ENCODE measurements at regions not wholly inside any gene's neighbourhood (a gene's known extent, or its start where the extent isn't known, plus 50 kb on each side); places are given as distances from the start of the nearest gene placed in this dataset.

DNA sequence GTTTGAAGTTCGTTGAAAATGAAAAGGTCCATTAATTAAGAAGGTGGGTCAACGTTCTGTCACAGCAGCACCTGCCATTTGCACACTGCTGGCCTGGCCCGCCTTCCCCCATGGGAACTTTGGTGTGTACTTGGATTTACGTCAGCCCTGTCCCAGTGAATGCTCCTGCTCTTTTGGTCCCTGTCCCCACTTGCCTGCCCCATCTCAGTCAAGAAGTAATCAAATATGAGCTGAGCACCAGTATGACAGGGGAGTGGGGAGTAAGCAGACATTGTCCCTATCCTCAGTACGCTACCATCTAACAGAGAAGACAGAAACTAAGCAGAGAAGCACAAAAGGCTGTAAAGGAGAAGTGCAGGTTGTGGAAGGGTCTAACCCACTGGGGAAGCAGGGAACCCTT, 65.1 kb downstream of the SLC4A3 start:
- Histone ChIP-seq H3K9me3 (ENCODE audit: control insufficient read depth in 2 of 3, low read length in 3 of 3) (no peaks in the 10 kb centered on the region), H3K36me3 (ENCODE audit: control insufficient read depth in 2 of 3, insufficient read depth in 3 of 3, low read length in 3 of 3) (no peaks in the 10 kb centered on the region), H3K4me3 (ENCODE audit: low read length) (no peak overlapping the region), H3K4me1 (ENCODE audit: control insufficient read depth in 2 of 2, insufficient read depth in 2 of 2, low read length in 2 of 2) (no peaks in the 10 kb centered on the region), H3K27ac (ENCODE audit: low read depth, low read length) (no peak overlapping the region), H3K27me3 (ENCODE audit: control insufficient read depth in 2 of 2, insufficient read depth in 2 of 2, low read length in 2 of 2) (no peaks in the 10 kb centered on the region)
- POLR2A ChIA-PET, result no interaction called here
- ATAC-seq, result no peak
- H3K4me1 Mint-ChIP-seq, result no peaks in the 10 kb centered on the region
- no peak overlapping the region for H3K4me3 Mint-ChIP-seq
- H3K36me3 Mint-ChIP-seq, result peaks cover 0 to 3% (median 0%) of the 10 kb centered on the region in 5 donors
- peaks cover 0 to 10% (median 2%) of the 10 kb centered on the region in 11 donors for H3K9me3 Mint-ChIP-seq
- CTCF ChIA-PET, result no interaction called here
- no peak overlapping the region for H3K27ac Mint-ChIP-seq
- intact Hi-C loops (cut with micrococcal nuclease), result no loop called here
- peaks cover 30 to 54% (median 44%) of the 10 kb centered on the region in 5 donors for H3K27me3 Mint-ChIP-seq
- no peak for DNase-seq

- no peak overlapping the region for H3K4me3 ChIP-seq (ENCODE audit: low read length)
- no peaks in the 10 kb centered on the region for H3K27me3 ChIP-seq (ENCODE audit: control insufficient read depth in 2 of 2, insufficient read depth in 2 of 2, low read length in 2 of 2)
- ChIA-PET CTCF (no interaction called here), POLR2A (no interaction called here)
- H3K36me3 ChIP-seq (ENCODE audit: control insufficient read depth in 2 of 3, insufficient read depth in 3 of 3, low read length in 3 of 3), result no peaks in the 10 kb centered on the region
- no peaks in the 10 kb centered on the region for H3K4me1 ChIP-seq (ENCODE audit: control insufficient read depth in 2 of 2, insufficient read depth in 2 of 2, low read length in 2 of 2)
- ATAC-seq (no peak), DNase-seq (no peak)
- H3K27ac ChIP-seq (ENCODE audit: low read depth, low read length), result no peak overlapping the region
- intact Hi-C loops (cut with micrococcal nuclease), result no loop called here
- H3K4me1 Mint-ChIP-seq, result no peaks in the 10 kb centered on the region
- H3K27me3 Mint-ChIP-seq, result peaks cover 28 to 66% (median 59%) of the 10 kb centered on the region in 5 donors
- H3K9me3 Mint-ChIP-seq, result peaks cover 0 to 10% (median 2%) of the 10 kb centered on the region in 11 donors
- H3K27ac Mint-ChIP-seq, result no peak overlapping the region
- peaks cover 0 to 3% (median 0%) of the 10 kb centered on the region in 5 donors for H3K36me3 Mint-ChIP-seq
- H3K9me3 ChIP-seq (ENCODE audit: control insufficient read depth in 2 of 3, low read length in 3 of 3), result no peaks in the 10 kb centered on the region
- H3K4me3 Mint-ChIP-seq, result no peak overlapping the region
These were observed 67.8 kb downstream of the SLC4A3 start for GRCh38 chr2:219695145-219695709.

GRCh38 chr2:219697811-219698747, 70.6 kb downstream of the SLC4A3 start:
- no peak overlapping the region for H3K4me3 Mint-ChIP-seq
- no peaks in the 10 kb centered on the region for H3K36me3 ChIP-seq (ENCODE audit: control insufficient read depth in 2 of 3, insufficient read depth in 3 of 3, low read length in 3 of 3)
- peaks cover 0 to 10% (median 2%) of the 10 kb centered on the region in 11 donors for H3K9me3 Mint-ChIP-seq
- H3K4me3 ChIP-seq (ENCODE audit: low read length), result no peak overlapping the region
- H3K9me3 ChIP-seq (ENCODE audit: control insufficient read depth in 2 of 3, low read length in 3 of 3), result no peaks in the 10 kb centered on the region
- peaks cover 0 to 3% (median 0%) of the 10 kb centered on the region in 5 donors for H3K36me3 Mint-ChIP-seq
- peaks cover 24 to 65% (median 58%) of the 10 kb centered on the region in 5 donors for H3K27me3 Mint-ChIP-seq
- no peak overlapping the region for H3K27ac ChIP-seq (ENCODE audit: low read depth, low read length)
- no peaks in the 10 kb centered on the region for H3K27me3 ChIP-seq (ENCODE audit: control insufficient read depth in 2 of 2, insufficient read depth in 2 of 2, low read length in 2 of 2)
- ChIA-PET POLR2A (no interaction called here), CTCF (no interaction called here)
- H3K27ac Mint-ChIP-seq, result no peak overlapping the region
- no peak for DNase-seq
- ATAC-seq, result no peak
- no peaks in the 10 kb centered on the region for H3K4me1 Mint-ChIP-seq
- intact Hi-C loops (cut with micrococcal nuclease), result no loop called here
- H3K4me1 ChIP-seq (ENCODE audit: control insufficient read depth in 2 of 2, insufficient read depth in 2 of 2, low read length in 2 of 2), result no peaks in the 10 kb centered on the region

GRCh38 chr2:219698748-219699439, 71.5 kb downstream of the SLC4A3 start:
- H3K36me3 Mint-ChIP-seq, result no peaks in the 10 kb centered on the region
- Histone ChIP-seq H3K27me3 (ENCODE audit: control insufficient read depth in 2 of 2, insufficient read depth in 2 of 2, low read length in 2 of 2) (no peaks in the 10 kb centered on the region), H3K27ac (ENCODE audit: low read depth, low read length) (no peak overlapping the region), H3K9me3 (ENCODE audit: control insufficient read depth in 2 of 3, low read length in 3 of 3) (no peaks in the 10 kb centered on the region), H3K36me3 (ENCODE audit: control insufficient read depth in 2 of 3, insufficient read depth in 3 of 3, low read length in 3 of 3) (no peaks in the 10 kb centered on the region), H3K4me3 (ENCODE audit: low read length) (no peak overlapping the region), H3K4me1 (ENCODE audit: control insufficient read depth in 2 of 2, insufficient read depth in 2 of 2, low read length in 2 of 2) (no peaks in the 10 kb centered on the region)
- POLR2A ChIA-PET, result no interaction called here
- intact Hi-C loops (cut with micrococcal nuclease), result no loop called here
- CTCF ChIA-PET, result interaction anchor here (1.5 kb wide), 1 partner anchor 9 kb away, joined by 5 read pairs; no protein-coding TSS in a partner anchor
- H3K4me1 Mint-ChIP-seq, result no peaks in the 10 kb centered on the region
- DNase-seq (no peak), ATAC-seq (no peak)
- H3K27me3 Mint-ChIP-seq, result peaks cover 18 to 61% (median 50%) of the 10 kb centered on the region in 5 donors
- H3K4me3 Mint-ChIP-seq, result no peak overlapping the region
- H3K27ac Mint-ChIP-seq, result no peak overlapping the region
- H3K9me3 Mint-ChIP-seq, result peaks cover 0 to 10% (median under 1%) of the 10 kb centered on the region in 11 donors

DNA sequence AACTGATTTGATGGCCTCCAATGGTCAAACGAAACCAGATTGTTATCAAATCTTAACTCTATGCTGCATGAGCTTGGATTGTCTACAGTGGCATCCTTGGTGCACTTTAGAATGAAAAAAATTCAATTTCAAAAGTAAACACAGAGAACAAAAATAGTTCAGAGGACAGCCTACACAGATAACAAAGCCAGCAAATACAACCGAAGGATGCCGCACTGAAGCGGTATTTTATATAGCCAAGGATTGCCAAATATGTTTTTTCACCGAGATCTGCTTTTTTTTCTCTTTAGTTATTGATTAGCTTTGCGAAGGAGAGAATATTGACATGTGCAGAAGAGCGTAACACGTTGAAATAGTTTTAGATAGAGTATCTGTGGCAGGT, 72.0 kb downstream of the SLC4A3 start:
- no peaks in the 10 kb centered on the region for H3K36me3 Mint-ChIP-seq
- CTCF ChIA-PET, result interaction anchor here (0.7 to 1.5 kb wide), 2 partner anchors 10 to 17 kb away, joined by 3 to 5 read pairs; no protein-coding TSS in a partner anchor
- H3K27me3 Mint-ChIP-seq, result peaks cover 18 to 57% (median 53%) of the 10 kb centered on the region in 5 donors
- H3K27me3 ChIP-seq (ENCODE audit: control insufficient read depth in 2 of 2, insufficient read depth in 2 of 2, low read length in 2 of 2), result no peaks in the 10 kb centered on the region
- peaks cover 0 to 10% (median 0%) of the 10 kb centered on the region in 11 donors for H3K9me3 Mint-ChIP-seq
- H3K27ac ChIP-seq (ENCODE audit: low read depth, low read length), result no peak overlapping the region
- H3K4me1 ChIP-seq (ENCODE audit: control insufficient read depth in 2 of 2, insufficient read depth in 2 of 2, low read length in 2 of 2), result no peaks in the 10 kb centered on the region
- no peaks in the 10 kb centered on the region for H3K4me1 Mint-ChIP-seq
- POLR2A ChIA-PET, result no interaction called here
- no peaks in the 10 kb centered on the region for H3K9me3 ChIP-seq (ENCODE audit: control insufficient read depth in 2 of 3, low read length in 3 of 3)
- no peaks in the 10 kb centered on the region for H3K36me3 ChIP-seq (ENCODE audit: control insufficient read depth in 2 of 3, insufficient read depth in 3 of 3, low read length in 3 of 3)
- no peak overlapping the region for H3K4me3 ChIP-seq (ENCODE audit: low read length)
- intact Hi-C loops (cut with micrococcal nuclease), result no loop called here
- H3K27ac Mint-ChIP-seq, result no peak overlapping the region
- H3K4me3 Mint-ChIP-seq, result no peak overlapping the region
- ATAC-seq (no peak), DNase-seq (no peak)

- DNase-seq (no peak), ATAC-seq (no peak)
- H3K4me1 ChIP-seq (ENCODE audit: control insufficient read depth in 2 of 2, insufficient read depth in 2 of 2, low read length in 2 of 2), result no peaks in the 10 kb centered on the region
- no peak overlapping the region for H3K4me3 Mint-ChIP-seq
- H3K9me3 ChIP-seq (ENCODE audit: control insufficient read depth in 2 of 3, low read length in 3 of 3), result no peaks in the 10 kb centered on the region
- intact Hi-C loops (cut with micrococcal nuclease), result no loop called here
- no peaks in the 10 kb centered on the region for H3K36me3 ChIP-seq (ENCODE audit: control insufficient read depth in 2 of 3, insufficient read depth in 3 of 3, low read length in 3 of 3)
- H3K36me3 Mint-ChIP-seq, result no peaks in the 10 kb centered on the region
- no peak overlapping the region for H3K27ac ChIP-seq (ENCODE audit: low read depth, low read length)
- no peaks in the 10 kb centered on the region for H3K27me3 ChIP-seq (ENCODE audit: control insufficient read depth in 2 of 2, insufficient read depth in 2 of 2, low read length in 2 of 2)
- ChIA-PET CTCF (no interaction called here), POLR2A (no interaction called here)
- no peaks in the 10 kb centered on the region for H3K9me3 Mint-ChIP-seq
- peaks cover 6 to 47% (median 43%) of the 10 kb centered on the region in 5 donors for H3K27me3 Mint-ChIP-seq
- H3K27ac Mint-ChIP-seq, result no peak overlapping the region
- H3K4me1 Mint-ChIP-seq, result no peaks in the 10 kb centered on the region
- no peak overlapping the region for H3K4me3 ChIP-seq (ENCODE audit: low read length)
These were observed 74.6 kb downstream of the SLC4A3 start for GRCh38 chr2:219701847-219702634.
